Esophagus squamous epithelium (tissue), 5 donors: ENCODE measurements at regions not wholly inside any gene's neighbourhood (a gene's known extent, or its start where the extent isn't known, plus 50 kb on each side); places are given as distances from the start of the nearest gene placed in this dataset.

Experiments used
- DNase-seq: peaks from one replicate; lab custom pipeline; 2025; lab: John Stamatoyannopoulos, UW
- H3K27ac ChIP-seq, 4 donors: fragments of 200-600 bp; sonication (generic); one replicate each; pipeline ENCODE4 v1.5.1; 2016 to 2019; ENCODE audit warnings: mild to moderate bottlenecking in 1 of 4
- H3K27me3 ChIP-seq, 4 donors: fragments of 200-600 bp; sonication (generic); 1 replicate in 3 of 4; 2 replicates in 1 of 4; pipeline versions ENCODE4 v1.5.1 to v1.6.0; 2017 to 2021; ENCODE audit warnings: antibody characterized with exemption in 1 of 4
- H3K36me3 ChIP-seq, 3 donors: fragments of 200-600 bp; sonication (generic); one replicate each; pipeline ENCODE4 v1.5.1; 2016 to 2019
- H3K4me1 ChIP-seq, 3 donors: fragments of 200-600 bp; sonication (generic); one replicate each; pipeline ENCODE4 v1.5.1; 2017 to 2019
- H3K4me3 ChIP-seq, 4 donors: fragments of 200-600 bp; sonication (generic); 1 replicate in 3 of 4; 2 replicates in 1 of 4; pipeline ENCODE4 v1.5.1; 2016 to 2019; ENCODE audit warnings: mild to moderate bottlenecking in 2 of 4, moderate library complexity in 1 of 4
- H3K9me3 ChIP-seq, 3 donors: fragments of 200-600 bp; sonication (generic); one replicate each; pipeline ENCODE4 v1.5.1; 2016 to 2019
- POLR2A ChIP-seq, 4 donors: fragments of 450-650 bp; IDR thresholded peaks; one replicate each; pipeline ENCODE4 v1.6.1; 2017; ENCODE audit warnings: antibody characterized with exemption in 4 of 4, mild to moderate bottlenecking in 4 of 4, moderate library complexity in 3 of 4
- WGBS, 2 donors: methylation state at CpG; one replicate each; pipeline ENCODE4 v1.1.5; 2018; 5-methylcytosine and 5-hydroxymethylcytosine counted together
- intact Hi-C: fragments of 100-400 bp; cut with DNase I; formaldehyde crosslinking; loops from one replicate; pipeline ENCODE4 v1.15.0; 2022
- TF ChIP-seq, protein P1 (sequence below), 6 experiments: fragments of 450-650 bp in 4 of 6; fragments of 200-600 bp in 2 of 6; sonication (generic) in 2 of 6; IDR thresholded peaks; one replicate each; pipeline ENCODE4 v1.5.1; 2016 to 2019; ENCODE audit warnings: antibody characterized with exemption in 6 of 6, mild to moderate bottlenecking in 4 of 6, moderate library complexity in 4 of 6
- donor health status: DM: yes; HTN: yes; CAD: no.

- no peak for DNase-seq
- H3K36me3 ChIP-seq, result no peaks in the 10 kb centered on the region
- no peak overlapping the region for H3K4me3 ChIP-seq
- no peaks in the 10 kb centered on the region for H3K4me1 ChIP-seq
- no peaks in the 10 kb centered on the region for H3K9me3 ChIP-seq
- intact Hi-C loops, result no loop called here
- no peak for TF ChIP-seq POLR2A (IDR thresholded peaks at IDR 0.05)
- TF ChIP-seq, protein P1, sequence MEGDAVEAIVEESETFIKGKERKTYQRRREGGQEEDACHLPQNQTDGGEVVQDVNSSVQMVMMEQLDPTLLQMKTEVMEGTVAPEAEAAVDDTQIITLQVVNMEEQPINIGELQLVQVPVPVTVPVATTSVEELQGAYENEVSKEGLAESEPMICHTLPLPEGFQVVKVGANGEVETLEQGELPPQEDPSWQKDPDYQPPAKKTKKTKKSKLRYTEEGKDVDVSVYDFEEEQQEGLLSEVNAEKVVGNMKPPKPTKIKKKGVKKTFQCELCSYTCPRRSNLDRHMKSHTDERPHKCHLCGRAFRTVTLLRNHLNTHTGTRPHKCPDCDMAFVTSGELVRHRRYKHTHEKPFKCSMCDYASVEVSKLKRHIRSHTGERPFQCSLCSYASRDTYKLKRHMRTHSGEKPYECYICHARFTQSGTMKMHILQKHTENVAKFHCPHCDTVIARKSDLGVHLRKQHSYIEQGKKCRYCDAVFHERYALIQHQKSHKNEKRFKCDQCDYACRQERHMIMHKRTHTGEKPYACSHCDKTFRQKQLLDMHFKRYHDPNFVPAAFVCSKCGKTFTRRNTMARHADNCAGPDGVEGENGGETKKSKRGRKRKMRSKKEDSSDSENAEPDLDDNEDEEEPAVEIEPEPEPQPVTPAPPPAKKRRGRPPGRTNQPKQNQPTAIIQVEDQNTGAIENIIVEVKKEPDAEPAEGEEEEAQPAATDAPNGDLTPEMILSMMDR (IDR thresholded peaks at IDR 0.05), result no peak
- 71 to 72% methylated on average over 6 of the region's 6 CpGs for WGBS, 2 donors
- no peak overlapping the region for H3K27ac ChIP-seq
- H3K27me3 ChIP-seq, result no peaks in the 10 kb centered on the region
Observed at GRCh38 chr5:82622711-82623514, 344.8 kb upstream of the RPS23 start.

GRCh38 chr5:82622205-82622604 lies 344.1 kb upstream of the RPS23 start:
- no peak overlapping the region for H3K27ac ChIP-seq
- no peaks in the 10 kb centered on the region for H3K27me3 ChIP-seq
- H3K36me3 ChIP-seq, result no peaks in the 10 kb centered on the region
- intact Hi-C loops, result no loop called here
- no peak overlapping the region for H3K4me3 ChIP-seq
- WGBS, 2 donors, result 68 to 74% methylated on average over 4 of the region's 4 CpGs
- no peaks in the 10 kb centered on the region for H3K9me3 ChIP-seq
- TF ChIP-seq, protein P1 (IDR thresholded peaks at IDR 0.05), result no peak
- no peak for TF ChIP-seq POLR2A (IDR thresholded peaks at IDR 0.05)
- no peaks in the 10 kb centered on the region for H3K4me1 ChIP-seq
- DNase-seq, result no peak

DNA sequence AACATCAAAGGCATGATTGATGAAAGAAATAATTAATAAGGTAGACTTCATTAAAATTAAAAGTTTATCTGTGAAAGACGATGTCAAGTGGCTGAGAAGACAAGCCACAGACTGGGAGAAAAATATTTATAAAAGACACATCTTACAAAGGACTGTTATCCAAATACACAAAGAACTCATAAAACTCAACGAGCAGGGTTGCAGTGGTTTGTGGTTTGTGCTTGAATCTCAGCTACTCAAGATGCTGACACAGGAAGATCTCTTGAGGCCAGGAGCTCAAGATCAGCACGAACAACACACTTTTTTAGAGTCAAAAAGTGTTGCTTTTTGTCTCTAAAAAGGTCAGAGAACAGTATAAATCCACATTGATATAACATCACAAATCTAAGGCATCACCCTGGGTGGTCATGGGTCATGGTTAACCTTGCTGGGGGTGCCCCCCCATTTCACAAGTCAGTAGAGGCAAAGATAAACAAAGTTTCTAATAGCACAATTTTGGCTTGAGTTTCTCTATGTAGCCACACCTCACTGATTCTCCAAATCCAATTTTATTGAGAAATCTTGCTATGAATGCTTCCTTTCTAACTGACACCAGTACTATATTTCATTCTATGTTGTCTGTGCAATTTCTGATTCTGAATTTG lies 342.9 kb upstream of the RPS23 start:
- Histone ChIP-seq H3K4me1 (no peaks in the 10 kb centered on the region), H3K9me3 (no peaks in the 10 kb centered on the region), H3K36me3 (no peaks in the 10 kb centered on the region), H3K27ac (no peak overlapping the region), H3K27me3 (no peaks in the 10 kb centered on the region), H3K4me3 (no peak overlapping the region)
- TF ChIP-seq, protein P1 (IDR thresholded peaks at IDR 0.05), result no peak
- no peak for TF ChIP-seq POLR2A (IDR thresholded peaks at IDR 0.05)
- intact Hi-C loops, result no loop called here
- no peak for DNase-seq
- WGBS, 2 donors, result 27 to 32% methylated on average over 3 of the region's 3 CpGs

DNA sequence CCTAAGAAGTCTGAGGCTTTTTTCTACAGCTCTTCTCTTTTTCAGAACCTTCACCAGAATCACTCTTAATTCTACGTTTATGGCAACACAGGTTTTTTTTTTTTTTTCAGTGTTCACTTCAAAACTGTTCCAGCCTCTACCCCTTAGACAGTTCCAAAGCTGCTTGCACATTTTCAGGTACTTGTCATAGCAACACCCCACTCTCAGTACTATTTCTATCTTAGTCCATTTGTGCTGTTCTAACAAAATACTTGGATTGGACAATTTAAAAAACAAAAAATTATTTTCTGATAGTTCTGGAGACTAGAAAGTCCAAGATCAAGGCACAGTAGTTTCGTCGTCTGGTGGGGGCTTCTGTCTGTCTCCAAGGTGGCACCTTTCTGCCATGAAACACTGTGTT lies 340.9 kb upstream of the RPS23 start:
- TF ChIP-seq, protein P1 (IDR thresholded peaks at IDR 0.05), result no peak
- TF ChIP-seq POLR2A (IDR thresholded peaks at IDR 0.05), result no peak
- H3K27me3 ChIP-seq, result no peaks in the 10 kb centered on the region
- intact Hi-C loops, result no loop called here

DNA sequence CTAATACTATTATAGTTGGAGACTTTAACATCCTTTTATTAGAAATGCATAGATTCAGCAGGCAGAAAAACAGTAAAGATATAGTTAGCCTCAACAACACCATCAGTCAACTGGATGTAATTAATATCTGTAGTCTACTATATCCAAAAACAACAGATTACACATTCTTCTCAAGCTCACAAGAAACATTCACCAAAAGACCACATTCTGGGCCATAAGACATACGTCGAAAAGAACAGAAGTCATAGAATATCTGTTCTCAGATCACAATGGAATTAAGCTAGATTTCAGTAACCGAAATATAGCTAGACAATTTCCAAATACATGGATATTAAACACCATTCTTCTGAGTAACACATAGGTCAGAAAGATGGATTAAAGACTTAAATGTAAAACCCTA lies 336.6 kb upstream of the RPS23 start:
- WGBS, 2 donors, result 79 to 91% methylated on average over 3 of the region's 3 CpGs

More for the DNA sequence above, 340.9 kb upstream of the RPS23 start:
- H3K4me3 ChIP-seq, result no peak overlapping the region
- no peaks in the 10 kb centered on the region for H3K4me1 ChIP-seq
- 81 to 82% methylated on average over 3 of the region's 3 CpGs for WGBS, 2 donors
- H3K36me3 ChIP-seq, result no peaks in the 10 kb centered on the region
- no peaks in the 10 kb centered on the region for H3K9me3 ChIP-seq
- no peak for DNase-seq
- no peak overlapping the region for H3K27ac ChIP-seq

More for the DNA sequence above, 336.6 kb upstream of the RPS23 start:
- Histone ChIP-seq H3K27ac (no peak overlapping the region), H3K27me3 (no peaks in the 10 kb centered on the region), H3K36me3 (no peaks in the 10 kb centered on the region), H3K4me1 (no peaks in the 10 kb centered on the region), H3K4me3 (no peak overlapping the region), H3K9me3 (no peaks in the 10 kb centered on the region)
- TF ChIP-seq, protein P1 (IDR thresholded peaks at IDR 0.05), result no peak
- no peak for TF ChIP-seq POLR2A (IDR thresholded peaks at IDR 0.05)
- no peak for DNase-seq
- intact Hi-C loops, result no loop called here
